AG09319 (cell line): ENCODE measurements at regions not wholly inside any gene's neighbourhood (a gene's known extent, or its start where the extent isn't known, plus 50 kb on each side); places are given as distances from the start of the nearest gene placed in this dataset.

ENCODE experiments used
- DNase-seq: peaks from one replicate; pipeline ENCODE4 v3.0.0-alpha.2; 2010; ENCODE audit warnings: low read depth; ENCODE audit errors: extremely low read depth
- TF ChIP-seq, protein P1 (sequence below): IDR thresholded peaks from 2 replicates; pipeline ENCODE4 v1.5.1; 2011; ENCODE audit warnings: low read depth, mild to moderate bottlenecking, inconsistent platforms, low read length, moderate library complexity

DNA sequence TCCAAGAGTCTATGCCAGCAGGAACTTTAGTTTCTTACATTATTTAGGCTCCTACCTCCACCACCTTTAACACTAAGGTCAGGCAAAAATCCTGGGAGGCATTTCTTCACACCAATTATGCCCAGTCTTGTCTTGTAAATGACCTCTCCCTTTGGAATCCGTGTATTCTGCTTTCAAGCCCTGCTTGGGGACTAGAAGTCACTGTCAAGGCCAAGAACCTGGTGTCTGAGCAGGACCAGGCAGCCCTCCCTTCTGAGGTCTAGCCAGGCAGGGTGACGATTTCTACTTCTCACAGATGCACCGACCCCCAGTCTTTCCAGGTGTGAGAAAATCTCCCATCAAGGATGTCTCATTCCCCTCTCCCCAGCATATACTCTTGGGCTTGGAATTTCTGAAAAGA is 82.7 kb upstream of the C1QTNF7 start:
- TF ChIP-seq, protein P1, sequence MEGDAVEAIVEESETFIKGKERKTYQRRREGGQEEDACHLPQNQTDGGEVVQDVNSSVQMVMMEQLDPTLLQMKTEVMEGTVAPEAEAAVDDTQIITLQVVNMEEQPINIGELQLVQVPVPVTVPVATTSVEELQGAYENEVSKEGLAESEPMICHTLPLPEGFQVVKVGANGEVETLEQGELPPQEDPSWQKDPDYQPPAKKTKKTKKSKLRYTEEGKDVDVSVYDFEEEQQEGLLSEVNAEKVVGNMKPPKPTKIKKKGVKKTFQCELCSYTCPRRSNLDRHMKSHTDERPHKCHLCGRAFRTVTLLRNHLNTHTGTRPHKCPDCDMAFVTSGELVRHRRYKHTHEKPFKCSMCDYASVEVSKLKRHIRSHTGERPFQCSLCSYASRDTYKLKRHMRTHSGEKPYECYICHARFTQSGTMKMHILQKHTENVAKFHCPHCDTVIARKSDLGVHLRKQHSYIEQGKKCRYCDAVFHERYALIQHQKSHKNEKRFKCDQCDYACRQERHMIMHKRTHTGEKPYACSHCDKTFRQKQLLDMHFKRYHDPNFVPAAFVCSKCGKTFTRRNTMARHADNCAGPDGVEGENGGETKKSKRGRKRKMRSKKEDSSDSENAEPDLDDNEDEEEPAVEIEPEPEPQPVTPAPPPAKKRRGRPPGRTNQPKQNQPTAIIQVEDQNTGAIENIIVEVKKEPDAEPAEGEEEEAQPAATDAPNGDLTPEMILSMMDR = no peak
- DNase-seq = no peak

DNA sequence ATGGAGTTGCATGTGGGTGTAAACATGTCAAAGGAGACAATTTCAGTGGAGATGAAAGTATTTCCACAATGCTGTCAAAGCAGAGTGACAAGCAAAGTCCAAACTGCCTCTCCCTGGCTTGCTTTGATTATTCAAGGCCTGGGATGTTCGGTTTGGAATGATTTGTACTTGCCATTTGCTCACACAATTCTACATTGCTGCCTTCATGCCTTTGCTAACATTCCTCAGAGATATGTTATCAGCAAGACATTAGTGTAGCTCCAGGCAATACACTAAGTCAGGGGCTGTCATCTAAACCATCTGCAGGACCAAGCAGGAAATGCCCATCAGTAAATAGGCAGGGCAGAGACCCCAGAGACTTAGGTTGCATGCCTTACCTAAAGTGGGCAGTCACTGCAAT is 79.6 kb upstream of the C1QTNF7 start:
- DNase-seq = no peak
- TF ChIP-seq, protein P1 = no peak

DNA sequence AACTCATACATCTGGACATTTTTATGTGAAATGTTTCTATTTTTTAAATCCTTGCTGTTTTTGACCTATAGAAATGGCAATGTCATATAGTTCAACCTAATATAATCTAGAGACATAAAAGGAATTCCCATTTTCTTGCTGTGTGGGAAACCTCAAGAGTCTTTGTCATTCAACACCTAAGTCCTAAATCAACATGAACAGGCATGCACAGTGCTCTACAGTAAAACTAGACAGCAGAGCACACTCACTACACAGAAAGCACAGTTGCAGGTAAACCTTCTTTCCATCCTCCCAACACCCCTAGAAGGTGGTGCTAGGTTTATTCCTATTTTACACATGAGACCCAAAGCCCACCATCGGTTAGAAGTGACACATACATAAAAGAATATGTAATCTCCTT is 79.1 kb upstream of the C1QTNF7 start:
- TF ChIP-seq, protein P1 = no peak
- no peak for DNase-seq

DNA sequence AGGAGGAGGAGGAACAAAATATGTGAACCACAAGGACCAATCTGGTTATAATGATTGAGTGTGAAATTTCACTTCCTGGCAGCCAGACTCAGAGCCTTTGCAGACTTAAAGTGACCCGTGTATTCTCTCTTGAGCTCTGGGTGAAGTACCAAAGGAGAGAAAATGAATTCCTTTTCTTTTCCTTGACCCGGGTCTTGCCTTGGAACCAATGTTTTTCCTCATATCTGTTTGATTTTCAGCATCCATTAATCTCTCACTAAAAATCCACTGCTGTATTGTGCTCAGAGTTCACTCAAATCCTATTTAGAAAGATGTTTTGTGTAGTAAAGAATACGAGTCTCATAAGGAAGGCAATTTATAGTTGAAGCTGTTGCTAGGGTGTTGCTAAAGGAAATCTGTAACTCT is 78.3 kb upstream of the C1QTNF7 start:
- TF ChIP-seq, protein P1 = no peak
- no peak for DNase-seq

DNA sequence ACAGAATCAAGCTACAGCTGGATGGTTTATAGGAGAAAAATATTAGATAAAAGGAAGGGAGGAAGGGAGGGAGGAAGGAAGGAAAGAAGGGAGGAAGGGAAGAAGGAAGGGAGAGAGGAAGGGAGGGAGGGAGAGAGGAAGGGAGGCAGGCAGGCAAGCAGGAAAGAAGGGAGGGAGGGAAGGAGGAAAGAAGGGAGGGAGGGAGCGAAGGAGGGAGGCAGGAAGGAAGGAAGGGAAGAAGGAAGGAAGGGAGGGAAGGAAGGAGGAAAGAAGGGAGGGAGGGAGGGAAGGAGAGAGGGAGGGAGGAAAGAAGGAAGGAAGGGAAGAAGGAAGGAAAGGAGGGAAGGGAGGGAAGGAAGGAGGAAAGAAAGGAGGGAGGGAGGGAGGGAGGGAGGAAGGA is 77.9 kb upstream of the C1QTNF7 start:
- TF ChIP-seq, protein P1 = no peak
- no peak for DNase-seq

DNA sequence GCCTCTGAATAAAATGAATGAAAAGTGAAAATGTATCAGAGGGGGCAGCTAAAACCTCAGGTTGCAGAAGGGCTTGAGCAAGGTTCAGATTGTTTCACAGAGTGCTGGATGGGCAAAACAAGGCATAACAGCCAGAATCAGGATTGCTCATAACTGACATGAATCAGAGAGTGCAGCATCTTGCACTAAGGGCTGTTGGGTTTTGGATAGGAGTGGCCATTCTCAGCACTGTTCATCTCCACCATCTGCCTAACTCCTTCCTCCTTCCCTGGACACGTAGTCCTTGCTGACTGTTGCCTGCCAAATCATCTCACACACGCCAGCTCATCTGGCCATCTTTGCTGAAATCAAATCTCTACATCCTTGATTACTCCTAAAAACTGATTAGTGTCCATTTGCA is 75.3 kb upstream of the C1QTNF7 start:
- DNase-seq = no peak
- TF ChIP-seq, protein P1 = no peak

DNA sequence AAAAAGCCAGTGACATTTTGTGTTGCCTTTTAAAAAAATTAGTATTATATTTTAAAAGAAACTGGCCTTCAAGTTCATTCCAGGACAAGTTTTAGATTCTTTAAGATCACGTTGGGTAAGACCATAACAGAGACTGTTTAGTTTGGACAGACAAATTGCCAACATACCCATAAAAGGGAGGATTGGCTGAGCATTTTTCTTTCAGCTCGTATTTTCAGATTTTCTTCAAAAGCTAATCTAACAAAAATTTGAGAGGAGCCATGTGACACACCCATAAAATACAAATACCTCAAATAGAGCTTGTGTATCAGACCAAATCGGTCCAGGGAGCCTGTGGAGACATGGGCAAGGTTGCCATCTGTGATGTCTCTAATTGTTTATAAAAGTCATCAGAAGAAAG is 74.6 kb upstream of the C1QTNF7 start:
- TF ChIP-seq, protein P1 = no peak
- no peak for DNase-seq
